A673 (cell line): ENCODE measurements at regions not wholly inside any gene's neighbourhood (a gene's known extent, or its start where the extent isn't known, plus 50 kb on each side); places are given as distances from the start of the nearest gene placed in this dataset.

Experiments used
- EZH2 ChIP-seq: fragments of 200-600 bp; sonication (generic); IDR thresholded peaks from 2 replicates; pipeline ENCODE4 v1.6.1; 2017; ENCODE audit warnings: borderline replicate concordance, low read depth, mild to moderate bottlenecking, mixed read lengths, antibody characterized with exemption, low read length; ENCODE audit not compliant: poor library complexity, severe bottlenecking
- TF ChIP-seq, protein P1 (sequence below): fragments of 300-800, 200-600 bp; sonication (generic); conservative IDR thresholded peaks from 2 replicates; pipeline ENCODE4 v1.5.1; 2017; ENCODE audit warnings: low read depth, mild to moderate bottlenecking, antibody characterized with exemption, low read length, moderate library complexity, mixed read lengths

DNA sequence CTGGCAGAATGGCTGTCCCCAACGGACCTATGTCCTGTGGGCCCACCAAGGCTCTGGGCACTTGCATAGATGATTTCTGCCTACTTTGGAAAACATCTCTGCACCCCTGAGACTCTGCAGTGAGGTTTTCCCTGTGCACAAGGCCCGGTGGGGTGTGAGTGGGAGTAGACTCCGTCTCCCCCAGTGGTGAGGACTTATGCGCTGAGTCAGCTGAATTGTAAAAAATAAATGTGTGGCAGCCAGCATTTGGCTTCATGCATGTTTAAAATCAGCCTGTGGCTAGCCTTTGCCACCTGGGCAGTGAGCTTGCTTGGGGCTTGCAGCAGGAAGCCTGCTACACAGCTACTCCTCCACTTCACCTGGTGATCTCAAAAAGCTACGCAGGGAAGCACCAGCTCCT lies 139.3 kb upstream of the WDR11 start:
- TF ChIP-seq, protein P1, sequence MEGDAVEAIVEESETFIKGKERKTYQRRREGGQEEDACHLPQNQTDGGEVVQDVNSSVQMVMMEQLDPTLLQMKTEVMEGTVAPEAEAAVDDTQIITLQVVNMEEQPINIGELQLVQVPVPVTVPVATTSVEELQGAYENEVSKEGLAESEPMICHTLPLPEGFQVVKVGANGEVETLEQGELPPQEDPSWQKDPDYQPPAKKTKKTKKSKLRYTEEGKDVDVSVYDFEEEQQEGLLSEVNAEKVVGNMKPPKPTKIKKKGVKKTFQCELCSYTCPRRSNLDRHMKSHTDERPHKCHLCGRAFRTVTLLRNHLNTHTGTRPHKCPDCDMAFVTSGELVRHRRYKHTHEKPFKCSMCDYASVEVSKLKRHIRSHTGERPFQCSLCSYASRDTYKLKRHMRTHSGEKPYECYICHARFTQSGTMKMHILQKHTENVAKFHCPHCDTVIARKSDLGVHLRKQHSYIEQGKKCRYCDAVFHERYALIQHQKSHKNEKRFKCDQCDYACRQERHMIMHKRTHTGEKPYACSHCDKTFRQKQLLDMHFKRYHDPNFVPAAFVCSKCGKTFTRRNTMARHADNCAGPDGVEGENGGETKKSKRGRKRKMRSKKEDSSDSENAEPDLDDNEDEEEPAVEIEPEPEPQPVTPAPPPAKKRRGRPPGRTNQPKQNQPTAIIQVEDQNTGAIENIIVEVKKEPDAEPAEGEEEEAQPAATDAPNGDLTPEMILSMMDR: no peak
- TF ChIP-seq EZH2: no peak
